H1 (cell line): ENCODE measurements at regions not wholly inside any gene's neighbourhood (a gene's known extent, or its start where the extent isn't known, plus 50 kb on each side); places are given as distances from the start of the nearest gene placed in this dataset.

Experiments
- ASH2L ChIP-seq: fragments of 200-600, 300-600 bp; sonication (generic); IDR thresholded peaks from one replicate; pipeline ENCODE4 v1.7.1; 2017; ENCODE audit warnings: low read length
- EZH2 ChIP-seq: fragments of 200-600 bp; sonication (generic); IDR thresholded peaks from 2 replicates; pipeline ENCODE4 v1.7.1; 2012; ENCODE audit warnings: low read depth, mild to moderate bottlenecking, moderate library complexity, low read length, inconsistent platforms; ENCODE audit not compliant: severe bottlenecking
- NRF1 ChIP-seq: IDR thresholded peaks from 2 replicates; pipeline ENCODE4 v1.6.1; 2011; ENCODE audit warnings: mild to moderate bottlenecking, low read depth, low read length, improper control_type of control experiment
- POLR2A ChIP-seq, 2 experiments: IDR thresholded peaks; 1 replicate in 1 of 2; 2 replicates in 1 of 2; pipeline ENCODE4 v1.6.1; 2011; ENCODE audit warnings: low read depth in 2 of 2, low read length in 2 of 2, mild to moderate bottlenecking in 2 of 2; ENCODE audit errors: control extremely low read depth in 1 of 2
- POLR2AphosphoS5 ChIP-seq: IDR thresholded peaks from 2 replicates; pipeline ENCODE4 v1.6.1; 2011; ENCODE audit warnings: low read depth, low read length
- SP2 ChIP-seq: IDR thresholded peaks from 2 replicates; pipeline ENCODE4 v1.6.1; 2012; ENCODE audit warnings: mild to moderate bottlenecking, low read length, inconsistent platforms
- TF ChIP-seq, protein P1 (sequence below), 3 experiments: IDR thresholded peaks; 1 replicate in 2 of 3; 2 replicates in 1 of 3; pipeline versions ENCODE4 v1.5.1 to v1.6.1; 2011; ENCODE audit warnings: low read length in 3 of 3, mild to moderate bottlenecking in 3 of 3, inconsistent platforms in 2 of 3, low read depth in 1 of 3, moderate library complexity in 1 of 3; ENCODE audit not compliant: insufficient read depth in 1 of 3; ENCODE audit errors: control extremely low read depth in 1 of 3
- TF ChIP-seq, protein P2 (sequence below): IDR thresholded peaks from 2 replicates; pipeline ENCODE4 v1.6.1; 2011; ENCODE audit warnings: low read depth, mild to moderate bottlenecking, low read length; ENCODE audit not compliant: insufficient read depth
- TF ChIP-seq, protein P3 (sequence below): IDR thresholded peaks from 2 replicates; pipeline ENCODE4 v1.6.1; 2012; ENCODE audit warnings: inconsistent platforms

DNA sequence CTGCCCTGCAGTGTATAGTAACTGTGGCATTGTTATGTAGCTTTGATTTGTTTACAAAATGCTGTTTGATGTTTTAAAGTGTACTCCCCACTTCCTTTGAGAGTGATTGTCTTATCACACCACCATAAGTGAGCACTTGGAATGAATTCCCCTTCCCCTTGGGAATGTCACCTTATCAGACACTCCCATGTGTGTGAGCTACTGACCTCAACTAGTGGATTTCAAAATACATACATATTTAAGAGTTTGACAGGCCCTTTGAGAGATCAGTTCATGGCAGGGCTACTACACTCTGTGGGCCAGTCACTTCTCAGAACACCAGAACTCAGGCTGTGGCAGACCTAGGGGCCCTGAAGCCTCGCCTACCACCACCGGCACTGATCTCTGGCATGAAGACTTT, 547.6 kb downstream of the NR2F2 start:
- TF ChIP-seq, protein P1, sequence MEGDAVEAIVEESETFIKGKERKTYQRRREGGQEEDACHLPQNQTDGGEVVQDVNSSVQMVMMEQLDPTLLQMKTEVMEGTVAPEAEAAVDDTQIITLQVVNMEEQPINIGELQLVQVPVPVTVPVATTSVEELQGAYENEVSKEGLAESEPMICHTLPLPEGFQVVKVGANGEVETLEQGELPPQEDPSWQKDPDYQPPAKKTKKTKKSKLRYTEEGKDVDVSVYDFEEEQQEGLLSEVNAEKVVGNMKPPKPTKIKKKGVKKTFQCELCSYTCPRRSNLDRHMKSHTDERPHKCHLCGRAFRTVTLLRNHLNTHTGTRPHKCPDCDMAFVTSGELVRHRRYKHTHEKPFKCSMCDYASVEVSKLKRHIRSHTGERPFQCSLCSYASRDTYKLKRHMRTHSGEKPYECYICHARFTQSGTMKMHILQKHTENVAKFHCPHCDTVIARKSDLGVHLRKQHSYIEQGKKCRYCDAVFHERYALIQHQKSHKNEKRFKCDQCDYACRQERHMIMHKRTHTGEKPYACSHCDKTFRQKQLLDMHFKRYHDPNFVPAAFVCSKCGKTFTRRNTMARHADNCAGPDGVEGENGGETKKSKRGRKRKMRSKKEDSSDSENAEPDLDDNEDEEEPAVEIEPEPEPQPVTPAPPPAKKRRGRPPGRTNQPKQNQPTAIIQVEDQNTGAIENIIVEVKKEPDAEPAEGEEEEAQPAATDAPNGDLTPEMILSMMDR (IDR thresholded peaks at IDR 0.05; ENCODE audit: control extremely low read depth in 1 of 3, insufficient read depth in 1 of 3, low read depth in 1 of 3, low read length in 3 of 3): no peak
- TF ChIP-seq, protein P2, sequence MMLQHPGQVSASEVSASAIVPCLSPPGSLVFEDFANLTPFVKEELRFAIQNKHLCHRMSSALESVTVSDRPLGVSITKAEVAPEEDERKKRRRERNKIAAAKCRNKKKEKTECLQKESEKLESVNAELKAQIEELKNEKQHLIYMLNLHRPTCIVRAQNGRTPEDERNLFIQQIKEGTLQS: no peak
- TF ChIP-seq, protein P3, sequence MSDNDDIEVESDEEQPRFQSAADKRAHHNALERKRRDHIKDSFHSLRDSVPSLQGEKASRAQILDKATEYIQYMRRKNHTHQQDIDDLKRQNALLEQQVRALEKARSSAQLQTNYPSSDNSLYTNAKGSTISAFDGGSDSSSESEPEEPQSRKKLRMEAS: no peak
- no peak for TF ChIP-seq POLR2A (IDR thresholded peaks at IDR 0.05; ENCODE audit: control extremely low read depth in 1 of 2, low read depth in 2 of 2, low read length in 2 of 2)
- TF ChIP-seq SP2: no peak
- TF ChIP-seq EZH2: no peak
- TF ChIP-seq POLR2AphosphoS5: no peak
- TF ChIP-seq ASH2L: no peak
- TF ChIP-seq NRF1: no peak
